CD4-positive, alpha-beta T cell treated with Interleukin-17A for 4 hours (primary cell): ENCODE measurements at regions not wholly inside any gene's neighbourhood (a gene's known extent, or its start where the extent isn't known, plus 50 kb on each side); places are given as distances from the start of the nearest gene placed in this dataset.

ENCODE experiments used
- DNase-seq: peaks from one replicate; pipeline ENCODE4 v3.0.0-alpha.2; 2020; ENCODE audit warnings: mixed read lengths

GRCh38 chr2:204012072-204012653 is 75.6 kb downstream of the ICOS start:
- DNase-seq: no peak

- no peak for DNase-seq
Observed at GRCh38 chr2:204015118-204015843, 78.7 kb downstream of the ICOS start.

GRCh38 chr2:204018717-204019116 is 82.2 kb downstream of the ICOS start:
- no peak for DNase-seq

GRCh38 chr2:204019572-204020501 is 83.3 kb downstream of the ICOS start:
- DNase-seq: peak; percentile 47

DNA sequence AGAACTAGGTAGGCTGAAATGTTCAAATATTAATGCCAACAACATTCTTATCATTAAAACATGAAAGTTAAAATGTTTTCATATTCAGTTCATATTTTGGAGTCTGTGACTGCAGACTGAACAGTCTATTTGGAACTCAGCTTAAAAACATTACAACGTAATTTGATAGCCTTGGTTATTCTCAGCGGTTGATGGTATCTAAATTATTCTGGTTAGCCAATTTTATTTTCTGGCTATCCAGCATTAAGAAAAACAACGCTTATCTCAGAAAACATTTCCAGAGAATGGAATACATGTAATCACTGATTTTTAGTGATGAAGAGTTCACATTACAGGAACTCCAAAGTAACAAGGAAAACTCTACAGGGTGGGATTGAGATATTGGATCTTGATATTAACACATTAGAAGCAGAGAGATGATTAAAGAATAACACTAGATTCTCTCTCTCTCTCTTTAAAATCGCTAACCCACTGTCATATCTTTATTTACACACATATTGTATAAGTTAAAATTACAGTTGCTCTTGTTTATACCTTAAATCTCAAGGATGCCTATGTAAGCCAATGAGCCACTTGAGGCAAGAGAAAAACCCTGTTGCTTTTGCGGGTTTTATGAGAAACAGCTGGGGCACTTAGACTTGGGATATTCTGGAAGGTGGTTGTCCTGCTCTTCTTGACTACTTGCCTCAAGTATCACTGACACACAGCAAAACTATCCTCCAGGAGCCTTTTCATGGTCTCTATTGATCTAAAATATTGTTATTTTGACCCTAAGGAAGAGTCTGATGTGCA is 84.9 kb downstream of the ICOS start:
- no peak for DNase-seq

- no peak for DNase-seq
Observed at GRCh38 chr2:204022550-204022949, 86.0 kb downstream of the ICOS start.

DNA sequence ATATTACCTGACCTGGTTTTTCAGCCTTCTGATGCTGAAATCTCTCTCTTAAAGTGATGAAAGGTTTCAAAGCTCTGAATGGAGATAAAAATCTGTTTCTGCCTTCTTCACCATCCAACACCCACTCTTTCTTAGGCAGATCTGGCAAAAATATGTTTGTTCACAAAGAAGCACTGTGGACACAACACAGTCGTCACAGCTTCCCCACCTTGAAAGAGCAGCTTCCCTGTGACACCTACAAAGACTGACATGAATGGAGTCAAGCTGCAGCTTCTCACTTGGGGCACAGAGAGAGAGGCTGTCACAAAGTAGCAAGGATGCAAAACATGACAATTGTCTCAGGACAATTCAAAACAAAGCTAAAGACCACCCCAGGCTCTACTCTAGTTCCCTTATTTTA is 86.5 kb downstream of the ICOS start:
- peak; percentile 14 for DNase-seq

DNA sequence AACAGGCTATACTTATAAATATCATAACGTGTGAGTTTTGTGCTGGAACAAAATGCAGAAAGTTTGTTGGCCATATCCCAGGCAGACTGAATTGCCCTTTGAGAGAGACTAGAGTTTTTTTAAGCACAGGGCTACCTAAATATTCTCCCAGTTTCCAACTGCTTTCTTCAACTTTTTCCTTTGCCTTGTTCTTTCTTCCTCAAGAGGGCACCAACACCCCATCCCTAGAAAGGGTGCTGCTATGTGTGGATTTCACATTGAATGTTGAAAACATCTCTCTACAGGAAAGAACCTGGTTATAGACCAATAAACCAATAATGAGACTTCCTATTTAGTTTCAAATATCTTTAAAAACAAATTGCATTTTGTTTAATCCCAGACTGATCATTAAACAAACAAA is 87.9 kb downstream of the ICOS start:
- peak; percentile 17 for DNase-seq

GRCh38 chr2:204024906-204025475 is 88.4 kb downstream of the ICOS start:
- DNase-seq: no peak

DNA sequence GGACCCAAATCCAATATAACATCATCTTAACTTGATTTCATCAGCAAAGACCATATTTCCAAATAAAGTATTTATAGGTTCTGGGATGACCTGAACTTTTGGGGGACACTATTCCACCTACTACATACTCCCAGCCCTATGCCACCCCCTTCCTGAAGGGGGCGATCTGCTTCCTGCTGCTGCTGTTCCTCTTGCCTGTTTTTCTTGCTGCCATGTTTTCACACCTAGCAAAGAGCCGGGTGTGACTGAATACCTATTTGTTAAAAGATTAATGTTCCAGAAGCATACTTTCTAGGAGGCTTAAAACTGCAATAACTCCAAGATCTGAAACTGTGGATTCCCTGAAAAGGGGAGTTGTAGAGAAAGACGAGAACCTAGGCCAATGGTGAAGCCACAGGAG is 89.7 kb downstream of the ICOS start:
- no peak for DNase-seq

GRCh38 chr2:204027091-204027490 is 90.5 kb downstream of the ICOS start:
- peak; percentile 23 for DNase-seq

GRCh38 chr2:204030322-204030721 is 93.8 kb downstream of the ICOS start:
- DNase-seq: no peak

- no peak for DNase-seq
Observed at GRCh38 chr2:204031056-204031455, 94.5 kb downstream of the ICOS start.

GRCh38 chr2:204032301-204032700 is 95.7 kb downstream of the ICOS start:
- no peak for DNase-seq

- DNase-seq: no peak
Observed at GRCh38 chr2:204033611-204034495, 97.3 kb downstream of the ICOS start.

GRCh38 chr2:204036706-204037105 is 100.1 kb downstream of the ICOS start:
- DNase-seq: no peak

- DNase-seq: no peak
Observed at GRCh38 chr2:204037286-204037685, 100.7 kb downstream of the ICOS start.

DNA sequence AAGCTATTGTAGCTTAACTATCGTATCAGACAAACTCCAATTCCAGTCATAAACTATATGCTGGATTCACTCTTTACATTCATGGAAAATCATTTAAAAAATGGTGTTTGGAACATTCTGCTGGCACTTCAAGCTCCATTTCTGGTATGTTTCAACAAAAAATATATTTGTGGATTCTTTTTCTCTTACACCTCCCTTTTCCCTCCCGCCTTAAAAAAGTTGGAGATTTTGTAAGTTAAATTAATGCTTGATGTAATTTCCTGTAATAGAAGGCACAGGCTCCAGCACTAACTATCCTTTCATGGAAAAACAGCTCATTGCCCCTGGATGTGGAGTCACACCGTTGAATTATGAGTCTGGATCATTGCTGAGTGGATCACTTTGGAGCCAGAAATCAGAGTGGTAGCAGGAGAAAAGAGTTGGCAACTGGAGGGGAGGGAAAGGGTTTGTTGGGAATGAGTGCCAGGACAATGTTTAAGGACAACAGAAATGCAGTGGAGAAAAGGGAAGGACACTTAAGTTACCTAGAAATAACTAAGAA is 102.8 kb downstream of the ICOS start:
- no peak for DNase-seq

DNA sequence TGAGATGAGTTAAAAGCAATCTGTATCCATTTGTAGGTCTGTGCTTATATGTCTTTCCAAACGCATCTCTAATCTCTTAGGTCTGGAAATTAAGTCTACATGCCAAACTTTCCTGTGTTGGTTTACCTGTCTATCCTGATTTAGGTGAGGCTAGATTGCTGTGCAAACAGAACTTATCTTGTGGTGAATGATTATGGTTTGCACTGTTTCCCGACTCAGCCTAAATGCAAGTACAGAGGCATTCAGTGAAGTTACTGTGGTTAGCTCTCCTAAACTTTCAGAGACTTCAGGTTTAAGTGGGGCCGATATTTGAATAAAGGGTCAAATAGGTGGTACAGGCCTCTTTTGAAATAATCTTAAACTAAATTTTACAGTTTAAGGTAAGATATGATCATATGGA is 103.5 kb downstream of the ICOS start:
- no peak for DNase-seq

DNA sequence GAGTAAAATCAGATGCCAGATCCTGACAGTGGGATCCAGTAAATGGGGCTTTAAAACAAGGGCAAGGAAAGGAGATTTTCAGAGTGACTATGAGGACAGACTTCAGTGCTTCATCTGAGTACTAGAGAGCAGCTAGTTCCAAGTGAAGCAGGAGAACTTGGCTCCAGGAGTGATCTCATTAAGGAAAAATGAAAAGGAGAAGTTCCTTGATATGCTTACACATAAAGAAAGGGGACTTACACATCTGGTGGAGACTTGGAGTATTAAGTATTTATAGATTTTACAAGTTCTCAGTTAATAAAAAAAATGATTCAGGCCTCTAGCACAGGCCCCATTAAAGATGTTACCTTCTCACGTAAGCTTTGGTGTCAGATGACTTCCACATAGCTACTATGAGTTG is 105.8 kb downstream of the ICOS start:
- no peak for DNase-seq

DNA sequence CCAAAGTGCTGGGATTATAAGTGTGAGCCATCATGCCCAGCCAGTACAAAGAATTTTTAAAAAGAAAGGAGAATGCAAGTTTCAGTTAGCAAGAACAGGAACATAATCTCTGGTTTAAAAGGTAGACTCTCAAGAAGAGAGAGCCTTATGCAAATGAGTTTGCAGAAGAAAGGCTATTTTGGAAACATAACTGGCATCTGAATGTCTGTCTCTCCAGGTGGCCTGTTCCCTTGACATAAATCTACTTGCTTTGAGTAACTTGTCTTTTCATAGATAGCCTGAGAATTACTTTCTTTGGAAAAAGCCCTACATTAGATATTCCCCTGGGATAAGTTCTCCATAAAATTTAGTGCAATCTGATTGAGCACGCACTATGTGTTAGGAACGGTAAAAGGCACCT is 109.6 kb downstream of the ICOS start:
- no peak for DNase-seq
